NCI-H2107 treated with DMSO at 0.1 percent for 48 hours (cell line): ENCODE measurements at regions not wholly inside any gene's neighbourhood (a gene's known extent, or its start where the extent isn't known, plus 50 kb on each side); places are given as distances from the start of the nearest gene placed in this dataset.
"Not testable (repeated sequence)": the region's sequence is repeated elsewhere in the genome, so short reads cannot be mapped to it uniquely, and the experiment has no call there.

Experiments used
- DNase-seq: peaks from one replicate; lab custom pipeline; 2025; ENCODE audit not compliant: unreplicated experiment; lab: John Stamatoyannopoulos, UW

DNA sequence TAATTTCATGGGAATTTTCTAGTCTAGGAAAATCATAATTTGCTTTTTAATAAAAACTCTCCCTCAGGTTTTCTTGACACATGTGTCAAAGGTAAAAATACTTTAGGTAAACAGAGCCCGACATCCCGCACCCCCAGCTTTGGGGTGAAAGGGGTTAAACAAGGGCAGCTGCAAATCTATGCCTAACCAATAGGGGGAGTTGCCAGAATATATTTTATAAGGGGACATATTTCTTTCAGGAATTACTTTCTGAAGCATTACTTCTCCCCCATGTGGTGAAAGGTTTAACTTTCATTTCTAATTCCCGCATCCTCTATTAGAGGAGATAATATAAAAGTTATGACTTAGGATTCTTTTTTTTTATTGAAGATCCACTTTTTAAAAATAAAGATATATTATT is 53.9 kb upstream of the HEPH start:
- DNase-seq = peak; percentile 14

DNA sequence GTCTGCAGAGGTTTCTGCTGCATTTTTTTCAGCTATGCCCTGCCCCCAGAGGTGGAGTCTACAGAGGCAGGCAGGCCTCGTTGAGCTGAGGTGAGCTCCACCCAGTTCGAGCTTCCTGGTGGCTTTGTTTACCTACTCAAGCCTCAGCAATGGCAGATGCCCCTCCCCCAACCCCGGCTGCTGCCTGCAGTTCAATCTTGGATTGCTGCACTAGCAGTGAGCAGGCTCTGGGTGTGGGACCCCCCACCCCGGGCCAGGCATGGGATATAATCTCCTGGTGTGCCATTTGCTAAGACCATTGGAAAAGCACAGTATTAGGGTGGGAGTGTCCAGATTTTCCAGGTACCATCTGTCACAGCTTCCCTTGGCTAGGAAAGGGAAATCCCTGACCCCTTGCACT is 56.2 kb upstream of the HEPH start:
- DNase-seq = not testable (repeated sequence)

DNA sequence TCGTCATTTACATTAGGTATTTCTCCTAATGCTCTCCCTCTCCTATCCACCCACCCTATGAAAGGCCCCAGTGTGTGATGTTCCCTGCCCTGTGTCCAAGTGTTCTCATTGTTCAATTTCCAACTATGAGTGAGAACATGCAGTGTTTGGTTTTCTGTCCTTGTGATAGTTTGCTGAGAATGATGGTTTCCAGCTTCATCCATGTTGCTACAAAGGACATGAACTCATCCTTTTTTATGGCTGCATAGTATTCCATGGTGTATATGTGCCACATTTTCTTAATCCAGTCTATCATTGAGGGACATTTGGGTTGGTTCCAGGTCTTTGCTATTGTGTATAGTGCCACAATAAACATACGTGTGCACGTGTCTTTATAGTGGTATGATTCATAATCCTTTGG is 61.6 kb upstream of the HEPH start:
- not testable (repeated sequence) for DNase-seq

- DNase-seq = no peak
Measured at GRCh38 chrX:66098162-66098561, 58.3 kb upstream of the VSIG4 start.

- DNase-seq = not testable (repeated sequence)
Measured at GRCh38 chrX:66096987-66097386, 57.1 kb upstream of the VSIG4 start.

DNA sequence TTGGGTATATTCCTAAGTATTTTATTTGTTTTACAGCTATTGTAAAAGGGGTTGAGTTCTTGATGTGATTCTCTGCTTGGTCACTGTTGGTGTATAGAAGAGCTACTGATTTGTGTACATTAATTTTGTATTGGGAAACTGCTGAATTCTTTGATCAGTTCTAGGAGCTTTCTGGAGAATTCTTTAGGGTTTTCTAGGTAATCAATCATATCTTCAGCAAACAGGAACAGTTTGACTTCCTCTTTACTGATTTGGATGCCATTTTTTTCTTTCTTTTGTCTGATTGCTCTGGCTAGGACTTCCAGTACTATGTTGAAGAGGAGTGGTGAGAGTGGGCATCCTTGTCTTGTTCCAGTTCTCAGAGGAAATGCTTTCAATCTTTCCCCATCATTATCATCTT is 50.1 kb upstream of the VSIG4 start:
- not testable (repeated sequence) for DNase-seq
